Lower leg skin (tissue), 4 donors: ENCODE measurements at regions not wholly inside any gene's neighbourhood (a gene's known extent, or its start where the extent isn't known, plus 50 kb on each side); places are given as distances from the start of the nearest gene placed in this dataset.

ENCODE experiments used
- DNase-seq, 2 donors: peaks; one replicate each; pipeline ENCODE4 v3.0.0-alpha.2; 2019; ENCODE audit warnings: low spot score in 2 of 2
- H3K4me3 ChIP-seq: fragments of 200-600 bp; sonication (generic); 2 replicates; pipeline ENCODE4 v1.5.1; 2017; ENCODE audit warnings: mild to moderate bottlenecking, low read depth; ENCODE audit not compliant: poor library complexity, severe bottlenecking
- POLR2A ChIP-seq, 2 donors: fragments of 450-650 bp; IDR thresholded peaks; one replicate each; pipeline ENCODE4 v1.6.1; 2016 to 2017; ENCODE audit warnings: antibody characterized with exemption in 2 of 2, mild to moderate bottlenecking in 1 of 2, moderate library complexity in 1 of 2
- WGBS, 2 donors: methylation state at CpG; one replicate each; pipeline ENCODE4 v1.1.5; 2018; 5-methylcytosine and 5-hydroxymethylcytosine counted together
- intact Hi-C: fragments of 100-400 bp; cut with DNase I; formaldehyde crosslinking; loops from one replicate; pipeline ENCODE4 v1.15.0; 2023; ENCODE audit warnings: low total_unique reads
- TF ChIP-seq, protein P1 (sequence below), 3 donors: fragments of 450-650 bp; IDR thresholded peaks; one replicate each; pipeline ENCODE4 v1.5.1; 2016; ENCODE audit warnings: antibody characterized with exemption in 3 of 3, mild to moderate bottlenecking in 3 of 3, moderate library complexity in 2 of 3

- 47 to 77% methylated on average over 6 of the region's 6 CpGs for WGBS, 2 donors
- no peak overlapping the region for H3K4me3 ChIP-seq
- DNase-seq = no peak
- TF ChIP-seq, protein P1, sequence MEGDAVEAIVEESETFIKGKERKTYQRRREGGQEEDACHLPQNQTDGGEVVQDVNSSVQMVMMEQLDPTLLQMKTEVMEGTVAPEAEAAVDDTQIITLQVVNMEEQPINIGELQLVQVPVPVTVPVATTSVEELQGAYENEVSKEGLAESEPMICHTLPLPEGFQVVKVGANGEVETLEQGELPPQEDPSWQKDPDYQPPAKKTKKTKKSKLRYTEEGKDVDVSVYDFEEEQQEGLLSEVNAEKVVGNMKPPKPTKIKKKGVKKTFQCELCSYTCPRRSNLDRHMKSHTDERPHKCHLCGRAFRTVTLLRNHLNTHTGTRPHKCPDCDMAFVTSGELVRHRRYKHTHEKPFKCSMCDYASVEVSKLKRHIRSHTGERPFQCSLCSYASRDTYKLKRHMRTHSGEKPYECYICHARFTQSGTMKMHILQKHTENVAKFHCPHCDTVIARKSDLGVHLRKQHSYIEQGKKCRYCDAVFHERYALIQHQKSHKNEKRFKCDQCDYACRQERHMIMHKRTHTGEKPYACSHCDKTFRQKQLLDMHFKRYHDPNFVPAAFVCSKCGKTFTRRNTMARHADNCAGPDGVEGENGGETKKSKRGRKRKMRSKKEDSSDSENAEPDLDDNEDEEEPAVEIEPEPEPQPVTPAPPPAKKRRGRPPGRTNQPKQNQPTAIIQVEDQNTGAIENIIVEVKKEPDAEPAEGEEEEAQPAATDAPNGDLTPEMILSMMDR (IDR thresholded peaks at IDR 0.05) = no peak
- TF ChIP-seq POLR2A (IDR thresholded peaks at IDR 0.05) = no peak
- intact Hi-C loops = no loop called here
Observed at GRCh38 chr4:155603360-155603891, 63.2 kb upstream of the GUCY1A1 start.

DNA sequence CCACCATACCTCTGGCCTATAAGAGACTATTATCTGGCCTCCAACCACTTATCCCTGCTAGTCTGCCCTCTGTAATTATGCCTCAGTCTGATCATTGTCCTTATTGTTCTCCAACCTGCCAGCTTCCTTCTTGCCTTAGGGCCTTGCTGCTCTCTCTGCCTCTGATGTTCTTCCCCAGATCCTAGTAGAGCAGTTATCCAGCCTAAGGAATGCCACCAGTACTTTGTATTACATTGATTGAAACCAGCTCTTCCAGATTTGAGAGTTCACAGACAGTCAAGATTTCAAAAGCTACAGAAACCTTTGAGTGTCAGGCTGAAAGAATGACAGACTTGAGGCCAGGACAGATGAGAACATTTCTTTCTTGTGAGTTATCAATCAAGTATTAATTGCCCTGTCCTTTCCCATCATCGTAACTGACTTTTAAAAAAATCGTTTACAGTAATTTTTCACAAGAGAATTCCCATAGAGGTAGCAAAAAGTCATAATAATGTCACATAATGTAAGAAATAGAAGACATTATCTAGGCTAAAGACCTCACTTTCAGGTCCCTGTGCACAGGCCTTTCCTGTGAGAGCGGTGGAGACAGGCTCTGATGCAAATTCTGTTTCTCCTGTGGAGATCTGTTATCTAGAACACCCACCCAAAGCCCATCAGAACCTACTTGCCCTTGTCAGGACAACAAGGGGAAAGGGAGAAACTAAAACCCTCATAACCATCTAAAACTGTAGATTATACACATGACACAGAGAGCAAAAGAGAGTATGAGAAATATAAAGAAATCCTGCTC lies 64.1 kb upstream of the GUCY1A1 start:
- no peak for DNase-seq
- TF ChIP-seq, protein P1 (IDR thresholded peaks at IDR 0.05) = no peak
- no peak for TF ChIP-seq POLR2A (IDR thresholded peaks at IDR 0.05)
- intact Hi-C loops = no loop called here
- 47 to 60% methylated on average over 3 of the region's 3 CpGs for WGBS, 2 donors
- no peak overlapping the region for H3K4me3 ChIP-seq

GRCh38 chr4:155600244-155600643 lies 66.4 kb upstream of the GUCY1A1 start:
- no peak for DNase-seq
- WGBS, 2 donors = 90 to 91% methylated on average over 5 of the region's 5 CpGs
- intact Hi-C loops = no loop called here
- no peak overlapping the region for H3K4me3 ChIP-seq
- TF ChIP-seq, protein P1 (IDR thresholded peaks at IDR 0.05) = no peak
- TF ChIP-seq POLR2A (IDR thresholded peaks at IDR 0.05) = no peak

- H3K4me3 ChIP-seq = no peak overlapping the region
- no peak for TF ChIP-seq POLR2A (IDR thresholded peaks at IDR 0.05)
- TF ChIP-seq, protein P1 (IDR thresholded peaks at IDR 0.05) = no peak
- intact Hi-C loops = no loop called here
- no peak for DNase-seq
Observed at GRCh38 chr4:155599596-155599995, 67.1 kb upstream of the GUCY1A1 start.

DNA sequence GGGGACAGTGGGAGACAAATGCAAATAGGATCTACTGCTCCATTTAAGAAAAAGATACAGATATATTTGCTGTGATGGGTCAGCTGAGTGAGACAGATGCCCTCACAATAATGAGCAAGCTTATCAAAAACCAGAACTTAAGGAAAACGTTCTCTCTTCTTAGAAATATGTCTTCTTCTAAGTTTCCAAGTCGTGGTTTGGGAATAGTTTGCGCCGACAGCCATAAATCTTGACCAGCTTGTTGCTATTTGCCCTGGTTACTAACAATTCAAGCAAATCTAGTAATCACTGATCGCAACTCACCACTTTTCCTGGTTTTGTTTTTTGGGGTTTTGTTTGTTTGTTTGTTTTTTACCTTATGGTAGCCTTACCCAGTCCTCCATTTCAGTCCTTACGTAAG lies 67.6 kb upstream of the GUCY1A1 start:
- WGBS, 2 donors = 62 to 76% methylated on average over 6 of the region's 6 CpGs
- H3K4me3 ChIP-seq = no peak overlapping the region
- intact Hi-C loops = no loop called here
- TF ChIP-seq, protein P1 (IDR thresholded peaks at IDR 0.05) = no peak
- TF ChIP-seq POLR2A (IDR thresholded peaks at IDR 0.05) = no peak
- DNase-seq = no peak
